AG04449 (cell line): ENCODE measurements at regions not wholly inside any gene's neighbourhood (a gene's known extent, or its start where the extent isn't known, plus 50 kb on each side); places are given as distances from the start of the nearest gene placed in this dataset.

Source experiments
- CTCF ChIA-PET: fragments of 350-600 bp; formaldehyde crosslinking; extraction: SDS; loops from one replicate; lab custom pipeline; 2021; ENCODE audit warnings: antibody characterized with exemption; lab: Yijun Ruan, JAX
- POLR2A ChIA-PET: fragments of 400-600, 350-600 bp; formaldehyde crosslinking; extraction: SDS; loops from one replicate; lab custom pipeline; 2020; ENCODE audit warnings: antibody characterized with exemption, inconsistent platforms; lab: Yijun Ruan, JAX
- DNase-seq: peaks from one replicate; pipeline ENCODE4 v3.0.0-alpha.2; 2010; ENCODE audit warnings: low read depth, low spot score
- H3K4me3 ChIP-seq: 2 replicates; pipeline ENCODE4 v1.5.1; 2011; ENCODE audit warnings: low read depth, mild to moderate bottlenecking, control low read depth, low read length
- TF ChIP-seq, protein P1 (sequence below): IDR thresholded peaks from one replicate; pipeline ENCODE4 v1.5.1; 2011; ENCODE audit warnings: mild to moderate bottlenecking, moderate library complexity, low read length, control low read depth, inconsistent platforms; ENCODE audit not compliant: insufficient read depth; ENCODE audit errors: missing control alignments

DNA sequence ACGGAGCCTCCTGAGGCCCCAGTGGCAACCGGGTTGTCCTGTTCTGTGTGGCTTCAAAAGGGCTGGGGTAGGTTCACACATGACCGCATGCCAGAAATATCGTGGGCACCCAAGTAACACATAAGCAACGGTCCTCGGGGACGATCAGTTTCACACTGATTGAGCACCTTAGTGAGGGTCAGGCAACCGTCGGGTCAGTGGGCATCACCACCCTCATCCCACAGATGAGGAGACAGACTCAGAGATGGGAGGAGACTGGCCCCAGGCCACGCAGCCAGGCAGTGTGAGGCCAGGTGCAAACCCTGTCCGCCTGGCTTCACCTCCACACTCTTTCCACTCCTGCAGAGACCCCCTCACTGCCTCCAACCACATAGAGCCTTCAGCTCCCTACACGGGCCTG lies 309.8 kb downstream of the MATN1 start:
- ChIA-PET POLR2A (no interaction called here), CTCF (no interaction called here)
- no peak for DNase-seq
- TF ChIP-seq, protein P1, sequence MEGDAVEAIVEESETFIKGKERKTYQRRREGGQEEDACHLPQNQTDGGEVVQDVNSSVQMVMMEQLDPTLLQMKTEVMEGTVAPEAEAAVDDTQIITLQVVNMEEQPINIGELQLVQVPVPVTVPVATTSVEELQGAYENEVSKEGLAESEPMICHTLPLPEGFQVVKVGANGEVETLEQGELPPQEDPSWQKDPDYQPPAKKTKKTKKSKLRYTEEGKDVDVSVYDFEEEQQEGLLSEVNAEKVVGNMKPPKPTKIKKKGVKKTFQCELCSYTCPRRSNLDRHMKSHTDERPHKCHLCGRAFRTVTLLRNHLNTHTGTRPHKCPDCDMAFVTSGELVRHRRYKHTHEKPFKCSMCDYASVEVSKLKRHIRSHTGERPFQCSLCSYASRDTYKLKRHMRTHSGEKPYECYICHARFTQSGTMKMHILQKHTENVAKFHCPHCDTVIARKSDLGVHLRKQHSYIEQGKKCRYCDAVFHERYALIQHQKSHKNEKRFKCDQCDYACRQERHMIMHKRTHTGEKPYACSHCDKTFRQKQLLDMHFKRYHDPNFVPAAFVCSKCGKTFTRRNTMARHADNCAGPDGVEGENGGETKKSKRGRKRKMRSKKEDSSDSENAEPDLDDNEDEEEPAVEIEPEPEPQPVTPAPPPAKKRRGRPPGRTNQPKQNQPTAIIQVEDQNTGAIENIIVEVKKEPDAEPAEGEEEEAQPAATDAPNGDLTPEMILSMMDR = no peak
- H3K4me3 ChIP-seq = no peak overlapping the region

DNA sequence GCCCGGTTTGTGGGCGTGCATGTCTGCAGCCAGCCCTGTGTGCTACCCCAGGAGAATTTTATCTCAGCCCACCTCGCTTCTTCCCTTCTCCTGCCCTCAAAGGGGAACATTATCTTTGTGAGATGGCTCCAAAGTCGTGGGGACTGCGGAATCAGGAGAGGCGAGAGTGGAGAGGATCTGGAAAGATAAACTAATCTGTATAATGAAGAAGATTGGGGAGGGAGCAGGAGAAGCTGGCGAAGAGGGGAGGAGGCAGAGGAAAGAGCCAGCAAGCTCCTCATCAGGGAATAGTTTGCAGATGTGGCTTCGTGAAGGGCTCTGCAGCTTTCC lies 310.3 kb downstream of the MATN1 start:
- ChIA-PET POLR2A (no interaction called here), CTCF (no interaction called here)
- DNase-seq = no peak
- no peak overlapping the region for H3K4me3 ChIP-seq
- TF ChIP-seq, protein P1 = no peak

DNA sequence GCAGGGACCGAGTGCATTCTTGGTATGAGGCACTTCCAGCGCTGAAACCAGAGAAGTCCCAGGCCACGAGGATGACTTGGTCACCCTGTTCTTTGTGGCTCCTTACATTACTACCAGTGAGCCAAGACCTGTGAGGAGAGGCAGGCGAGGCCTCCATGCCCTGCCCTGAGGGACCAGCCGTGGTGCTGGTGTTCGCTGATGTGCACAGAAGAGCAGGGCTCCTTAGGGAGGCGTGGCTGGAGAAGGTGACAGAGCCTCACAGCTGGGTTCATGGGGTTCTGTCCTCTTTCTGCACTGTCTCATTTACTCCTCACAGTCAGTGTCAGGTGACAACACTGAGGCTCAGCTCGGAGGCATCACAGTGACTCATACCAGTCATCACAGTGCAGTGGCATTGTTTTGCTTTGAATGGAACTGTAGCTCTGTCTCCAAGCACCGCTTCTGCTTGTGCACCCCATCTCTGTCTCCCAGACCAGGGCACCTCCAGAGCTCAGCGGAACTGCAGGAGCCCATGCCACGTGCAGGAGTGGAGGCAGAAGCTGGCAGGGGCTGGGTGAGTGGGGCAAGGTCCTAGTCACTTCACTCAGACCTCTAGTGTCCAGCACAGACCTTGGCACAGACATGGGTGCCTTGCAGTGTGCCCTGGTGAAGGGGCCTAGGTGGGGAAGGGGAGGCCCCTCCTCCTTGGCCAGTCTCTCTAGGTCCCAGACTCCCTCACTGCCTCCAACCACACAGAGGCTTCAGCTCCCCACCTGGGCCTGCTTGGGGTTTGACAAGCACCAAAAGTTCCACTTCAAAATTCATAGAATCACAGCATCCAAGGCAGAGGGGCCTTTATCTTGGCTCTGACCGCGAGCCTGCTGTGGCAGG lies 310.9 kb downstream of the MATN1 start:
- no peak for DNase-seq
- TF ChIP-seq, protein P1 = no peak
- ChIA-PET POLR2A (no interaction called here), CTCF (no interaction called here)
- H3K4me3 ChIP-seq = no peak overlapping the region

DNA sequence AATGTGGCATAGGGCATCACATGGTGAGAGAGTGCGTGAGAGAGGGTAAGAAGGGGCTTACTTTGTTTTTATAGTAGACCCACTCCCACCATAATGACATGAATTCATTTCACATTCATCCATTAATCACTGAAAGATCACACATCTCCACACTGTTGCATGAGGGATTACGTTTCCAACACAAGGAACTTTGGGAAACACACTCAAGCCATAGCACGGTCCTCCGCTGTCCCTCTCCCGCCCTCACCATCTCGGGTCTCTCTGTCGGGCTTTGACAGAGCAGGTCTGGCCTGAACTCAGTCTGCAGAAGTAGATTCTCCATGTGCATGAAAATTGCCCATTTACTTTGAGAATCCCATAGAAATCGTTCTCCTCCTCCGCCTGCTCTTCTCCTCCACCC lies 312.2 kb downstream of the MATN1 start:
- no peak for DNase-seq
- no peak overlapping the region for H3K4me3 ChIP-seq
- ChIA-PET POLR2A (no interaction called here), CTCF (no interaction called here)
- TF ChIP-seq, protein P1 = no peak

DNA sequence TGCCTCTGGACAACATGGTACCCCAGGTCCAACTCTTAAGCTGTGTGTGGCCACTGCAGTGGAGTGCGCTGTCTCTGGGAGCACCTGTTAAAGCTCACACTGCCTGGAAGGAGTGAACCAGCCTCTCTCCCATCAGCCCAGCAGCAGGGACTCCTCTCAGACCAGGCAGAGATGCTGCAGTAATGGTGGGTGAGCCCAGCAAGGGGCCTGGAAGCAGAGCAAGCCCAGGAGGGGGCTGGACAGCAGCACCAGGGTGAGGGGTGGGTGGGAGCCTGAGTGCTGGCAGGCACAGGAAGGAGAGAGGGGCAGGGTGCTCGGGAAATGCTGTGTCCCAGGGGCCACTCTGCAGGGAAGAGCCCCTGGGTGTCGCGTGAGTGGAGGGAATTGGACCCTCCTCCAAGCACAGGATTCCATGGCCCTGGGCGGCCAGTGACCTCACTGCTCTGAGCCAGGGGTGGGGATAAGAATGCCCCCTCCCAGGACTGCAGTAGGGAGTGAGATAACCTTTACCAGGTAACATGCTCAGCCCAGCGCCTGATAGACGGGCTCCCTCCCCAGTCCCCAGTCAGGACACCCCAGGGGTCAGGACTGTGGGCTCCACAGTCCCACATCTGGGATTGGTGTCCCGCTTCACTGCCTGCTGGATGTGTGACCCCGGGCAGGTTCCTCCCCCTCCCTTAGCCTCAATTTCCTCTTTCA lies 313.1 kb downstream of the MATN1 start:
- CTCF ChIA-PET = no interaction called here
- POLR2A ChIA-PET = no interaction called here
- H3K4me3 ChIP-seq = no peak overlapping the region
- TF ChIP-seq, protein P1 = no peak
- DNase-seq = no peak

DNA sequence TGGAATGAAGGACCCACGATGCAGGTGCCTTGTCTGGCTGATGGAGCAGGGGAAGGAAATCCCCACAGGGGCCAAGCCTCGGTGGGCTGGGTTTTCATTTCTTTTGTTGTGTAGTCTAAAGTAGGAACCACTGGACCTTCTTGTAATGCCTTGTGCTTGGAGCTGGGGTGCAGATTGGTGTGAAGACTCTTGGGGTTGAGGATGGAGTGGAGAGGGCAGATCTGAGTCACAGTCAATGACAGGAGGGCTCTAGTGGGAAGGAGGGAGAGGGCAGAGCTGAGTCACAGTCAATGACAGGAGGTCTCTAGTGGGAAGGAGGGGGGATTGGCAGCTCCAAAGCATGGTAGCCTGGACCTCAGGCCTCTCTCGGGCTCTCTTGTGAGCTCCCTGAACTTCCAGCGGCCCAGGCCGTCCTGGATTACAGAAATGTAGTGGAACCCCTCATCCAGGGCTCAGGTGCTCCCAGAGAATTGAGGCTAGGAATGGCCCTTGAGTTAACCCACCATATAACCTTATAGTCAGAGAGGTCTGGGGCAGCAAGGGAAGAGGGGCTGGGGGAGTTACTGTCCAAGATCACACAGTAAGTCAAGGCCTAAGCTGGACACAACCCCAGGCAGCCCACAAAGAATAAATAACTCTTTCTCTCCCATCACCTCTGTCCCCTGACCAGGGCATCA lies 313.8 kb downstream of the MATN1 start:
- H3K4me3 ChIP-seq = no peak overlapping the region
- TF ChIP-seq, protein P1 = no peak
- CTCF ChIA-PET = interaction anchor here (1.3 kb wide), 1 partner anchor 40 kb away, joined by 3 read pairs; no protein-coding TSS in a partner anchor
- POLR2A ChIA-PET = no interaction called here
- DNase-seq = no peak
